ENCODE measurements at regions not wholly inside any gene's neighbourhood (a gene's known extent, or its start where the extent isn't known, plus 50 kb on each side); places are given as distances from the start of the nearest gene placed in this dataset.
A peak's percentile ranks its signal among the peaks of the same experiment; 100 is the strongest.

DNA sequence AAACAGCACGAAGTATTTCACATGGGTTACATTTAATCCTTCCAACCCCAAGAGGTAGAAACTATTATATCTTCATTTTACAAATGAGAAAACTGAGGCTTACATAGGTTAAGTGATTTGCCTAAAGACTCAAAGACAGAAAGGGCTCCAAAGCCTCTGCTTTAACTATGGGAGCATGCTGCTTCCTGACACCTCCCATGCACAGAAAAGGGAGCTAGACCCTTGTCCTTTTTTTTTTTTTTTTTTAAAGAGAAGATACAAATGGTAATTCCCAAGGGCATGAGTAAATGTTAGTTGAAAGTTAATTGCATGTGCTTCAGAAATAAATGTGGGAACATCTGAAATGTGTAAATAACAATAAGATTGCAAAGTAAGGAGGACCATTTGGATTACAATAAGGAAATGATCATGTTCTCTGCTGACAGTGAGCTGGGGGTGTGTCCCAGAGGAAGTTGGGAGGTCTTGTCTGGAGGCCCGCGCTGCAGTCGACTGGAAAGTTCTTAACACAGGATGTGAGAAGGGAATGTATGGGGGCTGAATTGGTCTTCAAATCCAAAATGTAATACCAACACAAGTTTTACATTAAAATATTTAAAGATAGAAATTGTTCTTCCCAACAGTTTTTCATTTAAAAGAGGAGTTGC lies 500.3 kb downstream of the KLF12 start:
- no peak for DNase-seq (ENCODE audit: low read depth, low spot score)

DNA sequence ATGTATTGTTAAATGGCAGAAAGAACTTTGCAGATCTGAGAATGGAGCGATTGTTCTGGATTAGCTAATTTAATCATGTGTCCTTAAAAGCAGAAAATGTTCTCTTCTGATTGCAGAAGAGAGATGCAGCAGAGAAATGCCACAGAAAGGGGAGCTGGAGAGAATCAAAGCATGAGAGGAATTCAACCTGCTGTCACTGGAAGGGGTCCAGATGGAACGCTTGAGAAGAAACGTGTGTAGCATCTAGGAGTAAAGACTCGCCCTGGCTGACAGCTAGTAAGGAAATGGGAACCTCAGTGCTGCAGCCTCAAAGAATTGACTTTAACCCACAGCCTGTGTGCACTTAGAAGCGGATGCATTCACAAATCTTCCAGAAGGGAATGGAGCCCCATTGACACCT lies 502.8 kb downstream of the KLF12 start:
- DNase-seq (ENCODE audit: low read depth, low spot score), result no peak

DNA sequence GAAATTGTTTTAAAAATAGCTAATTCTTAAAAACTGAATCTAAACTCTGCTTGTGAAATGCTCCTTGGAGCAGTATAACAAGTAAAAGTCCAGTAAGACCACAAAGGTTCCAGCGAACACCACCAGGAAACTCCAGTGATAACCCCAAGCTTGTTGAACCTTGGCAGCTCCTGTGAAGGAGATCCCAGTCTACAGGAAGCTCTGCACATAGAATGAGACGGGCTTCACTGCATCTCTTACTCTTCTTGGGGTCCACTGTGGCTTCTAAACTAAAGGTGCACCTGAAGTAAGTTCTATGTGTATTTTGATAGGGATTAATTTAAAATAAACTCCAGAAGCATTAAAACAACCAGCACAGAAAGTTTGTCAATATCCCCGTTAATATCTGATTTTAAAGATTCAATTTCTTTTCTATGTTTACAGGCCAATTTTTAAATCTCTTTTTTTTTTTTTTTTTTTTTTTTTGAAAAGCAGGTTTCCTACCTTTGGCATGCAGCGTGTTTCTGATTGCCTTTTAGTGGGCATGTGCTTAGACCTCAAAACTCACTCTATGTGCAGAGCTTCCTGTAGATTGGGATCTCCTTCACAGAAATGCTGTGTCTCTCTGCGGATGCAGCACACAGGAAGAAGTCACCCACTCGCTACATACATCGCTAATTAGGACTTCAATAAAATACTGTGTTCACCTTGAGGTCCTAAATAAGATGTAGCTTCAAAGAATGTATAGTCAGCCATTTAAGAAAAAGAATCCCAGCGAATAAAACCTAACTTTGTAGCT lies 508.5 kb downstream of the KLF12 start:
- DNase-seq (ENCODE audit: low read depth, low spot score), result no peak

DNA sequence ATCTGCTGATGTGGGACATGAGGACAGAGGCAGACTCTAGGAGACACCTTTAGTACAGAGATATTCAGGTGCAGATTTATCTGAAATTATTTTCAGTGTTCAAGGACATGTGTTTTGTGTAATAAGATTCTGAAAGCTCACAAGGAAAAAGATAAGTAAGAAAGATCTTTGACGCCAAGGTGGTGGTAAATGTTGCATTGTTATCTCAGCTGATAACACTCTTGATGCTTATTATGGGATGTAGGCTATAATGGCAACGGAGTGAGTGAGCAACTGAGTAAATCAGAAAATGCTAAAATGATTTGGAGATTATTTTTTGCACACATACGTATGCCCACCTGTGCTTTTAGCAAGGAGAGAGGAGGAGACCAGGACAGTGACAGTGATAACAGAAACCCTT lies 510.9 kb downstream of the KLF12 start:
- DNase-seq (ENCODE audit: low read depth, low spot score), result no peak

DNA sequence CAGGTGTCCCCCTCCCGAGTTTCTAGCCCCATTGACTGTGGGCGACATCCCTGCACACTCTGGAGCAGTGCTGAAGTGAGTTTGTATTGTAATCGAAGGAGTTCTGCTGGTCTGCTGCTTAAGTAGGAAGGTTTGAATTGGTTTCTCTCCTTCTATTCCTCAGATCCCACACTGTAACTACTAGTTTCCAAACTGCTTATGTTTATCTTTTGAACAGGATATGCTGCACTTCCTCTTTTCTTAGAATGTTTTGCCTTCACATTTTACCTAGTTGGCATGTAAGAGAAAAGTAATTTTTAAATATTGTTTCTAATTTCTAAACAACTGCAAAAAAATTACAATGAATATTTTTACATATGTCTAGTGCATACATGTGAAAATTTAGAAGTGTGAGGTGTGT lies 511.8 kb downstream of the KLF12 start:
- DNase-seq (ENCODE audit: low read depth, low spot score), result no peak

DNA sequence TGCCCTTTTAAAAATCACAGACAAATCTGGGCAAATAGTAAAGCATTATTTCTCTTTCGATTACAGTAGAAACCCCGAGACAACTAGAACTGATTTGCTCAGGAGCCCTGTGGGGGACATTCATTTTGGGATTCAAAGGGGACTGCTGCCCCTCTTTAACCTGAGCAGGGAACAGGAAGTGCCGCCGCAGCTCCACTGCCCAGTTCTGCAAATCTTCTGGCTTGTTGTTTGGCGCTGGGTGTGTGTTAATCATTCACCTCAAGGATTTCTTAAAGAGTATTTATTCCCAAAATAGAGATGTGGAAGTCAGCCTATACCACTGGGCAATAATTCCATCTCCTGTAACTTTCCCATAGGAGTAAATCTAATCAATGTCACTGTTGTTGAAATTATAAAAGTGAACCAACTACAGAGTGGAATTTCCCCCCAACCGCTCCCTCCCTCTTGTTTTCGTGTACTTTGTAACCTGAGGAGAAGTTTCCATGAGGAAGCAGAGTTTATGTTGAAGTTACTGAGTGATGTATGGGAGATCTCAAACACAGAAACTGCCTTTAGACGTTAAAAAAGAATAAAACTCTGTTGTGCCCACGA lies 515.8 kb downstream of the KLF12 start:
- no peak for DNase-seq (ENCODE audit: low read depth, low spot score)

DNA sequence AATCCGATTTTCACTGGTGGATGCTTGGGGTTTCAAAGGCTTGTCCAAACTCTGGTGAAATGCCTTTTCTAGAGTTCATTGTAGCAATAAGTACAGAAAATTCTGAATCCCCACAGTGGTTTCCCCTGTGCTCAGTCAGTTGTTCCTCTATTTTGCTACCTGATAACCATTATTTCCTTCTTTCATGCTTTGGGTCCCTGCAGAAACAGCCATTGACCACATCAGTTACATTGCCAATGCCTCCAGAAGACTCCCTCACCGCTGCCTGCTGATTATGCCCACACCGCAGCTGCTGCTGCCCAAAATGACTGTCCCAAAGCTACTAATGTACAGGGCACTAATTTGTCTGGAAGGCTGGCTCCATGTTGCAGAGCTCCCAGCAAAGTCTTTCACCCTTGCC lies 517.3 kb downstream of the KLF12 start:
- no peak for DNase-seq (ENCODE audit: low read depth, low spot score)

DNA sequence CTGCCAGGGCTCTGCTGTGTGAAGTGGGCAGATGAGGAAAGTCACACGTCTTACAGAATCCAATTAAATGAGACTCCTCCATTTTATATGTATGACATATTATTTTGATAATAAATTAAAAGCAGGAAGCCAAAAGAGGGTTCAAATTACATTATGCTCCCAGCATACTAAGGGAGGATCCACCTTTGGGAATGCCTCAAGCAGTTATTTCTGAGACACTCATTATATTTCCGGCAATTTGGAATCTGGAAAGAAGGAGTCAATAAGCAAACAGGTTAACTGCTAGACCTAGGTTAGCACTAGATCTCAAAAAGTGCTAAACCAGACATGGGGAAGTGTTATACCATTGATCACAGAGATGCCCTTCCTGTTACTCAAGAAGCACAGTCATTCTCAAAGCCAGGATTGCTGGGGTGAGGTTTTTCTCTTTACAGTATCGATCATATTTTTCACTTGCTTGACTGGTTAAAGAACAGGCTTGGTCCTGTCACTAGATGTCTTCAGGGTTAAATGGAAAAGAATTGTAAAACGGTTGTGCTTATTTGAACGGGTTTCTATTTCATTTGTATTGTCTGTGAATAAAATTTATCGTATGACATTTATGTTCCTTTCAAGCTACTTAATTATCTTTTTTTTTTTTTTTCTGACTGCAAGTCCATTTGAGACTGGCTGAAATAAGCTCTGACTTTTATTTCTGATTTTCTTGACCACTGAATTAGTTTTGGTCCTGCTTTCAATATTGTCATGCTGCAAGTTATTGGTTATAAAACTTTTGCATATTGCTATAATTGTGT lies 523.2 kb downstream of the KLF12 start:
- DNase-seq (ENCODE audit: low read depth, low spot score), result no peak

DNA sequence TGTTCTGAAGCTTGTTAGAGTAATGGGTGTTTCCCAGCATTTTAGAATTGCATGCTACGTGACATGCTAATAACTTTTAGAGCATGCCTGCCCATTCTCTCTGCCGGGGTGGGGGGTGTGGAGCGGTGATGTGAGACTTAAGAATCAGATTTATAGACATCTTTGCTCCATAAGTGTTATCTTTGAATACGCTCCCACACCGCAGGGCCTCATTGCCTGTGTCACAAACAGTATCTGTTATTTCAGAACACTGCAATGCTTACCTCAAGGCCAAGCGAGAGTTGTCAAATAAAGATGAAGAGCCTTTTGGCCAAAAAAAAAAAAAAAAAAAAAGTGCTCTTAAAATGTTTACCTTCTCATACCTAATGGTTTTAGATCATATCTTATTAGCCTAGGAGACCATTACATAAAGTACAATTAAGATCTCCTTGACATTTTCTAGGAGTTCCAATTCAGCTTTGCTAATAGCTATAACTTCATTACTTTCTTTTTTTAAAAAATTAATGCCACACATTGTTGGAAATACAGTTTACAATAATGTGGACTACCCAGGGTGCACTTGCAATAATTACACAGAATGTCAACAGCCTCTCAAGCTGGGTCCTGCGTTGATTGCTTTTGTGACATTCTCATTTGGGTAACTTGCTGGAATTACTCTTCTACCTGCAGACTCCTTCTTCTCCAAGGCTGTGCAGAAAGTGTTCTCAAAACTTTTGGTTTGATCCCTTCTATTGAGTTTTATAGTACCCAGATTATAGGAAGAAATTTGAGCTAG lies 525.3 kb downstream of the KLF12 start:
- no peak for DNase-seq (ENCODE audit: low read depth, low spot score)

DNA sequence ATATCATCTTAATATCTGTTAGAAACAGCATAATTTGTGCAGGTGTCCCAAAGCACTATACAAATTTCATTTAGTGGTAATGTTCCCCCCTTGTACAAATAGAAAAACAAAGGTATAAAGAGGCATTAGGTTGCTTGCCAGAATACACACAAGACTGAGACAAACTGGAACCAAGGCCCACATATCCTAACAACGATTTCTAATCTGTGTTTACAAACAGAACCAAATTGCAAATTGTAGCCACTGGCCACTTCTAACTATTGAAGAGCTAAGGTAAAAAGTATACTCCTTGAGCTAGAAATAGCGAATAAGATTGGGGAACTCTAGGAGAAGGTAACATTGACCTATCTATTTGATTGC lies 526.1 kb downstream of the KLF12 start:
- DNase-seq (ENCODE audit: low read depth, low spot score), result no peak

DNA sequence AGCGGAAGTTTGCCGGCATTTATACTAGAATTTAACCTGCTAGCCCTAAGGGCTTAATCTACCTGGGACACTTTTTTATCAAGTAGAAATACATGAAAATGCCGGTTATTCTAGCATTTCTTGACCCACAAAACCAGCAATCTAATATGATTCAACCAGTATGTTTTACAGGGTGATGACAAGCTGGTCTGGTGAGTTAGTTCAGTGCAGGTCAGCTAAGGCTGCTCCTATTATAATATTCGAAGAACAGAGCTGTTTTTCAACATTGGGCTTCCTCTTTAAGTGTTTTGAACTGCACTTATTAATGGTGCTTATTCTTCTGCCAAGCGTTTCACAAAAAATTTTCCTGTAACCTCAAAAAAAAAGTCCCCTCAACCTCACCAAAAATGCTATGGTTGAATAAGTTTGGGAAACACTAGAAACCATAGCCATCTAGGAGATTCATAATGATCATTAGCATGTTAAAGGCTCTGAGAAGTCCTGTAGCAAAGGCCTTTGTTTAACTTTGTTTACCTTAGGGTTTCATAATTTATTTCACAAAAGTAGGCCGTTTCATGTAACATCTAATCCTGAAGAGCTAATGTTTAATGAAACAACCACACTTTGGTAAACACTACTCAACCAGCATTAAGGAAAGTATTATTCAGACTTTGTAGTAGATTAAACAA lies 526.6 kb downstream of the KLF12 start:
- DNase-seq (ENCODE audit: low read depth, low spot score), result no peak

DNA sequence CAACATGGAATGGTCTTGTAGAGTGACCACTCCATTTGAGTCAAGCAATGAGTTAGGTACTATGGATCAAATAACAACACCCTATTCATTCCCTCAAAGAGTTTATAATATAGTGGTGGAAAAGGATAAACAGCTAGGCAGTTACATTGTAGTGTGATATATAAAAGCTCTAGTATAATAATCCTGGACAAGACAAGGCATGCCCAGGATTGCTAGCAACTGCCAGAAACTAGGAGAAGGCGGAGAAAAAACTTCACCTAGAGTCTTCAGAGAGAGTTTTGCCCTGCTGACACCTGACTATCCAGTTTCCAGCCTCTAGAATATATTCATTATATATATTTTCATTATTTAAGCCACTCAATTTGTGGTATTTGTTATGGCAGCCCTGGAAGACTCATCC lies 530.6 kb downstream of the KLF12 start:
- DNase-seq (ENCODE audit: low read depth, low spot score), result no peak

DNA sequence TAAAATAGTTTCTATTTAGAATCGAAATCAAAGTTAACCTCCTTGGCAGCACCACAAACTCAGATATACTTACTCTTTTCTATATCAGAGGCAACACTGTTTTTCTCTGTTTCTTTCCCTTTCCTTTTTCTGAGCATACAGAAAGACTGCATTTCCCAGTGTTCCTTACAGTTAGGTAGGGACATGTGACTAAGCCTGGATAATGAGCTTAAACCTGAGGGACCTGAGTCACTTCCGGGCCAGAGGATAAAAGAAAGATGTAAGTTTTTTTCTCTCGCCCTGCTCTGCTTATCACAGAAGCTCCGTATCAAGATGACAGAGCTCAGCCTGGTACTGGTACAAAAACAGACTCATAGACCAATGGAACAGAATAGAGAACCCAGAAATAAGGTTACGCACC lies 531.9 kb downstream of the KLF12 start:
- DNase-seq (ENCODE audit: low read depth, low spot score), result peak; percentile 3

DNA sequence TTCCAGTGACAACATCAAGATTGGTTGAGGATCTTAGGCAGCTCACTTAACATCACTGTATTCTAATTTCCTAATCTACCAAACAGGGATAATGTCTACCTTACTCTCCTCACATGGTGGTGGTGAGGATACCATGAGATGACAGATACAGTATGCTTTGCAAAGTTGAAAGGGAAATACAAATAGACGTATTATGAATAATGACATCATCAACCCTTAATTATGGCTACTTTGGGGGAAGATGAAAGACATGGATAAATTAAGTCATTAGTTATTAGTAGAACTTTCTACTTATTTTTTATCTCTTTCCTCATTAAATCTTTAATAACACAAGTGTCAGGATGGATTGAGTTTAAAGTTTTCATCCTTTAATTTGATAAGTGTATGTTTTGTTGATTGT lies 532.5 kb downstream of the KLF12 start:
- no peak for DNase-seq (ENCODE audit: low read depth, low spot score)

DNA sequence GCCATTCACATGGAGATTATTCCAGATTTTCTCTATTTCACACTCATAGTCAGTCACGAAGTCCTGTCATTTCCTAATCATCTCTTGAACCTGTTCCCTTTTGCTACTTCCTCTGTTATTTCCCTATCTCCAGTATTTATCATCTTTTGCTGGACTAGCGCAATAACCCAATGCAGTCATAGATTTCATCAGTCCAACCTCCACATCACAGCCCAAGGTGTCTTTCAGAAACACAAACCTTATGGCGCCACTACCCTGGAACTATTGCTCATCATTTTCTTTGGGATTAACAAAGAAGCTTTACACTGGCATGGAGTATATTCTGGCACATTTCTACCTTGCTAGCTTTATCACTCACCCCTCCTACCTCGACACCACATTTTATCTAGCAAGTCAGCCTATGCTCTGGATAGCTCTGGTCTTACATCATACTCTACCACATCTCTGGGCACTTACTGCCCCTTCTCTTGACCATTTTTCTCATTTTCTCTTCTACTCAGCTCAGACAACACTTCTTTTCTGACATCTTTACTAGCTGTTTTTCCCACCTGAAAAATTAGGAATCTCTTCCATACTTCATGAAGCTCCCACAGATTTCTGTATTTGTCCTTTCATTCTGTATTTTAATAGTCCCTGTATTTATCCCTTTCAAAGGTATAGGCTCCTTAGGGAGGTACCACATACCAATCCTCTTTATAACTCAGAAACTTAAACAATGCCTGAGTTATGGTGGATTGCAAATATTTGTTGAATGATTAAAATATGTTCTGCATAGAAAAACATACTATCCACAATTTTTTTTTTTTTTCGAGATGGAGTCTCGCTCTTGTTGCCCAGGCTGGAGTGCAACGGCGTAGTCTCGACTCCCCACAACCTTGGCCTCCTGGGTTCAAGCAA lies 534.7 kb downstream of the KLF12 start:
- DNase-seq (ENCODE audit: low read depth, low spot score), result no peak

DNA sequence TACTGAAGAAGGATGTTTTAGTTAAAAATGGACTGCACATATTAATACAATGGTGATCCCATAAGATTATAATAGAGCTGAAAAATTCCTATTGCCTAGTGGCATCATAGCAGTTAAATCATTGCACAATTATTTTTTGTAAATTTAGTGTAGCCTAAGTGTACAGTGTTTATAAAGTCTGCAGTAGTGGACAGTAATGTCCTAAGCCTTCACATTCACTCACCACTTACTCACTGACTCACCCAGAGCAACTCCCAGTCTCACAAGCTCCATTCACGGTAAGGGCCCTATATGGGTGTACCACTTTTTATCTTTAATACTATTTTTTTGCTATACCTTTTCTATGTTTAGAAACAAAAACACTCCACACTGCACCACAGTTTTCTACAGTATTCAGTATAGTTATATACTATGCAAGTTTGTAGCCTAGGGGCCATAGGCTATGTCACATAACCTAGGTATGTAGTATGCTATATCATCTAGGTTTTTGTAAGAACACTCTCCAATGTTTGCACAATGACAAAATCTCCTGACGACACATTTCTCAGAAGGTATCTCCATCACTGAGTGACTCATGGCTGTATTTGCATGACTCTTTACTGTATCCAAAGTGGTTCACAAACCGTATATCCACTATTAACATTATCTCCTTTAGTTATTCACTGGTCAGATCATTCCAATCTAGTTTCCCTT lies 536.0 kb downstream of the KLF12 start:
- DNase-seq (ENCODE audit: low read depth, low spot score), result no peak

DNA sequence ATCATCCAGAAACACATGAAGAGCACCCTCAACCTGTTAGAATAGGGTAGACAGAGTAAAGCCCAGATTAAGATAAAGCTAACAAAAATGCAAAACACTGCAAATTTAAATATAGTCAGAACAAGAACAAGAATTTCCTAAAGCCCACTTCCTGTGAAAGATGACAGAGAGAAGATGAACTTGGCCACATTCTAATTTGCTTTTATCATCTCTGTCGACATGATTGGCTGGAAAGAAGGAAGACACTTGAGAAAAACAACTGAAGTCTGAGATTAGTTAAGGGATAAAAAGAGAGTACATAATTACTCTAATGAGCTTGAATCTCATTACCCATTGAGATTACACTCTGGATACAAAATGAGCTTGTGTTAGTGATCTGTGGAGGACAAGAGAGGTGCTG lies 537.6 kb downstream of the KLF5 start:
- no peak for DNase-seq (ENCODE audit: low read depth, low spot score)

DNA sequence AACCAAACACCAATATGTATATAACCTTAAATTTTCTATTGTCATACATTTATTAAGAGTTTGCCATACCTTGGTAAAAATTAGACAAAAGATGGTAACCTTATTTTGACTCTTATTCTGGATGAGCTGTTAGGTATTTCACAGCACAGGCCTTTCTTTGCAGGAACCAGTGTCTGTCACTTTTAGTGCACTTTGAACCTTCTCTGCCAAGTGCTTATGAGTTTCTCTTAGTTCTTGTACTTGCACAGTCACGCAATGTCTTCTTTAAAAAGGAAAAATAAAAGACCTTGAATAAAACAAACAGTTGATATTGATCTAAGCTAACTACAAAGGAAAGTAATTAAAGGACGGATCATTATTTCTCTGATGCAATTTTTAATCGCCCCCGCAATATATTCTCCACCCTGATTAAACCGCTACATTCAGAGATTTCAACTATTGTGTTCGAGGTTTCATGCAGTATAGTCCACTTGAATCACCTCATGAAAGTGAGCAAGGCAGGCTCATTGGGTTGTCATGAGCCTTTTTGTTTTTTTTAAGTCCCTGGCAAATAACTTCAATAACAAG lies 534.5 kb downstream of the KLF5 start:
- DNase-seq (ENCODE audit: low read depth, low spot score), result no peak

DNA sequence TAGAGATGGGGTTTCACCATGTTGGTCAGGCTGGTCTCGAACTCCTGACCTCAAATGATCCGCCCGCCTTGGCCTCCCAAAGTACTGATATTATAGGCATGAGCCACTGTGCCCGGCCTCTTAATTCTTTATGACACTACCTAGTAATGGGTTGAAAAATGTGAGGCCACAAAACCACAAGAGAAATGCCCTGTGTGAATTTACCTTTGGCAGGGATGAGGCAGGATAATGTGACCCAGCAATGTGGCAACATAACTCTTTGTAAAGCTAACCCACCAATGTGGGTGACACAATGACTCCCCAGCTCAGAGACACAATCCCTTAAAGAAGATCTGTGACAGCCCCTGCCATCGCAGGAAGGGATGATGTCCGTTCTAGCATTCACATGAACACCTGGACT lies 533.1 kb downstream of the KLF5 start:
- no peak for DNase-seq (ENCODE audit: low read depth, low spot score)

All from ELF-1 (cell line).